ENCODE measurements at regions not wholly inside any gene's neighbourhood (a gene's known extent, or its start where the extent isn't known, plus 50 kb on each side); places are given as distances from the start of the nearest gene placed in this dataset.
"Not testable (repeated sequence)": the region's sequence is repeated elsewhere in the genome, so short reads cannot be mapped to it uniquely, and the experiment has no call there.

GRCh38 chr4:12375805-12376204, 947.1 kb upstream of the HS3ST1 start:
- H3K4me1 ChIP-seq (ENCODE audit: control insufficient read depth in 3 of 3, insufficient read depth in 3 of 3, low read length in 3 of 3): no peaks in the 10 kb centered on the region
- H3K9ac ChIP-seq (ENCODE audit: low read depth in 1 of 3, low read length in 3 of 3): no peak overlapping the region
- no peaks in the 10 kb centered on the region for H3K9me3 ChIP-seq (ENCODE audit: control insufficient read depth in 3 of 3, low read length in 3 of 3)
- no peaks in the 10 kb centered on the region for H3K36me3 ChIP-seq (ENCODE audit: control insufficient read depth in 3 of 3, insufficient read depth in 3 of 3, low read length in 3 of 3)
- no peak overlapping the region for H3K27ac ChIP-seq (ENCODE audit: low read depth, low read length)
- no peaks in the 10 kb centered on the region for H3K27me3 ChIP-seq (ENCODE audit: control insufficient read depth in 3 of 3, insufficient read depth in 3 of 3, low read length in 3 of 3)
- no peak overlapping the region for H3K4me3 ChIP-seq (ENCODE audit: low read length in 3 of 3)

- not testable (repeated sequence) for H3K9me3 ChIP-seq (ENCODE audit: control insufficient read depth in 3 of 3, low read length in 3 of 3); H3K36me3 ChIP-seq (ENCODE audit: control insufficient read depth in 3 of 3, insufficient read depth in 3 of 3, low read length in 3 of 3); H3K9ac ChIP-seq (ENCODE audit: low read depth in 1 of 3, low read length in 3 of 3); H3K4me3 ChIP-seq (ENCODE audit: low read length in 3 of 3); H3K27ac ChIP-seq (ENCODE audit: low read depth, low read length); H3K27me3 ChIP-seq (ENCODE audit: control insufficient read depth in 3 of 3, insufficient read depth in 3 of 3, low read length in 3 of 3); H3K4me1 ChIP-seq (ENCODE audit: control insufficient read depth in 3 of 3, insufficient read depth in 3 of 3, low read length in 3 of 3)
Observed at GRCh38 chr4:12365869-12366268, 937.2 kb upstream of the HS3ST1 start.

GRCh38 chr4:12360391-12360790, 931.7 kb upstream of the HS3ST1 start:
- no peak overlapping the region for H3K4me3 ChIP-seq (ENCODE audit: low read length in 3 of 3)
- H3K4me1 ChIP-seq (ENCODE audit: control insufficient read depth in 3 of 3, insufficient read depth in 3 of 3, low read length in 3 of 3): no peaks in the 10 kb centered on the region
- H3K9ac ChIP-seq (ENCODE audit: low read depth in 1 of 3, low read length in 3 of 3): no peak overlapping the region
- H3K9me3 ChIP-seq (ENCODE audit: control insufficient read depth in 3 of 3, low read length in 3 of 3): peaks cover 0 to 2% (median 0%) of the 10 kb centered on the region in 3 donors
- H3K36me3 ChIP-seq (ENCODE audit: control insufficient read depth in 3 of 3, insufficient read depth in 3 of 3, low read length in 3 of 3): no peaks in the 10 kb centered on the region
- no peak overlapping the region for H3K27ac ChIP-seq (ENCODE audit: low read depth, low read length)
- no peaks in the 10 kb centered on the region for H3K27me3 ChIP-seq (ENCODE audit: control insufficient read depth in 3 of 3, insufficient read depth in 3 of 3, low read length in 3 of 3)

- no peaks in the 10 kb centered on the region for H3K4me1 ChIP-seq (ENCODE audit: control insufficient read depth in 3 of 3, insufficient read depth in 3 of 3, low read length in 3 of 3)
- no peak overlapping the region for H3K4me3 ChIP-seq (ENCODE audit: low read length in 3 of 3)
- H3K9me3 ChIP-seq (ENCODE audit: control insufficient read depth in 3 of 3, low read length in 3 of 3): peaks cover 0 to 2% (median 0%) of the 10 kb centered on the region in 3 donors
- H3K9ac ChIP-seq (ENCODE audit: low read depth in 1 of 3, low read length in 3 of 3): no peak overlapping the region
- no peak overlapping the region for H3K27ac ChIP-seq (ENCODE audit: low read depth, low read length)
- no peaks in the 10 kb centered on the region for H3K36me3 ChIP-seq (ENCODE audit: control insufficient read depth in 3 of 3, insufficient read depth in 3 of 3, low read length in 3 of 3)
- no peaks in the 10 kb centered on the region for H3K27me3 ChIP-seq (ENCODE audit: control insufficient read depth in 3 of 3, insufficient read depth in 3 of 3, low read length in 3 of 3)
Observed at GRCh38 chr4:12359420-12359819, 930.7 kb upstream of the HS3ST1 start.

- H3K27me3 ChIP-seq (ENCODE audit: control insufficient read depth in 3 of 3, insufficient read depth in 3 of 3, low read length in 3 of 3); H3K4me1 ChIP-seq (ENCODE audit: control insufficient read depth in 3 of 3, insufficient read depth in 3 of 3, low read length in 3 of 3); H3K9me3 ChIP-seq (ENCODE audit: control insufficient read depth in 3 of 3, low read length in 3 of 3); H3K27ac ChIP-seq (ENCODE audit: low read depth, low read length); H3K36me3 ChIP-seq (ENCODE audit: control insufficient read depth in 3 of 3, insufficient read depth in 3 of 3, low read length in 3 of 3); H3K9ac ChIP-seq (ENCODE audit: low read depth in 1 of 3, low read length in 3 of 3); H3K4me3 ChIP-seq (ENCODE audit: low read length in 3 of 3): not testable (repeated sequence)
Observed at GRCh38 chr4:12333083-12333482, 904.4 kb upstream of the HS3ST1 start.

- H3K4me1 ChIP-seq (ENCODE audit: control insufficient read depth in 3 of 3, insufficient read depth in 3 of 3, low read length in 3 of 3): no peaks in the 10 kb centered on the region
- no peaks in the 10 kb centered on the region for H3K27me3 ChIP-seq (ENCODE audit: control insufficient read depth in 3 of 3, insufficient read depth in 3 of 3, low read length in 3 of 3)
Observed at GRCh38 chr4:12324965-12325364, 896.3 kb upstream of the HS3ST1 start.

GRCh38 chr4:12319765-12320164, 891.1 kb upstream of the HS3ST1 start:
- H3K9ac ChIP-seq (ENCODE audit: low read depth in 1 of 3, low read length in 3 of 3): no peak overlapping the region
- no peak overlapping the region for H3K27ac ChIP-seq (ENCODE audit: low read depth, low read length)
- H3K36me3 ChIP-seq (ENCODE audit: control insufficient read depth in 3 of 3, insufficient read depth in 3 of 3, low read length in 3 of 3): no peaks in the 10 kb centered on the region
- no peaks in the 10 kb centered on the region for H3K9me3 ChIP-seq (ENCODE audit: control insufficient read depth in 3 of 3, low read length in 3 of 3)
- no peaks in the 10 kb centered on the region for H3K4me1 ChIP-seq (ENCODE audit: control insufficient read depth in 3 of 3, insufficient read depth in 3 of 3, low read length in 3 of 3)
- no peak overlapping the region for H3K4me3 ChIP-seq (ENCODE audit: low read length in 3 of 3)
- no peaks in the 10 kb centered on the region for H3K27me3 ChIP-seq (ENCODE audit: control insufficient read depth in 3 of 3, insufficient read depth in 3 of 3, low read length in 3 of 3)

More at GRCh38 chr4:12324965-12325364, 896.3 kb upstream of the HS3ST1 start:
- Histone ChIP-seq H3K36me3 (ENCODE audit: control insufficient read depth in 3 of 3, insufficient read depth in 3 of 3, low read length in 3 of 3) (no peaks in the 10 kb centered on the region), H3K4me3 (ENCODE audit: low read length in 3 of 3) (no peak overlapping the region), H3K27ac (ENCODE audit: low read depth, low read length) (no peak overlapping the region), H3K9me3 (ENCODE audit: control insufficient read depth in 3 of 3, low read length in 3 of 3) (no peaks in the 10 kb centered on the region), H3K9ac (ENCODE audit: low read depth in 1 of 3, low read length in 3 of 3) (no peak overlapping the region)

GRCh38 chr4:12304905-12305304, 876.2 kb upstream of the HS3ST1 start:
- H3K4me1 ChIP-seq (ENCODE audit: control insufficient read depth in 3 of 3, insufficient read depth in 3 of 3, low read length in 3 of 3): no peaks in the 10 kb centered on the region
- no peaks in the 10 kb centered on the region for H3K9me3 ChIP-seq (ENCODE audit: control insufficient read depth in 3 of 3, low read length in 3 of 3)
- no peak overlapping the region for H3K4me3 ChIP-seq (ENCODE audit: low read length in 3 of 3)
- no peak overlapping the region for H3K9ac ChIP-seq (ENCODE audit: low read depth in 1 of 3, low read length in 3 of 3)
- no peaks in the 10 kb centered on the region for H3K27me3 ChIP-seq (ENCODE audit: control insufficient read depth in 3 of 3, insufficient read depth in 3 of 3, low read length in 3 of 3)
- H3K27ac ChIP-seq (ENCODE audit: low read depth, low read length): no peak overlapping the region
- H3K36me3 ChIP-seq (ENCODE audit: control insufficient read depth in 3 of 3, insufficient read depth in 3 of 3, low read length in 3 of 3): no peaks in the 10 kb centered on the region

- Histone ChIP-seq H3K36me3 (ENCODE audit: control insufficient read depth in 3 of 3, insufficient read depth in 3 of 3, low read length in 3 of 3) (no peaks in the 10 kb centered on the region), H3K9me3 (ENCODE audit: control insufficient read depth in 3 of 3, low read length in 3 of 3) (peaks cover 0 to 3% (median 0%) of the 10 kb centered on the region in 3 donors), H3K4me3 (ENCODE audit: low read length in 3 of 3) (no peak overlapping the region), H3K27ac (ENCODE audit: low read depth, low read length) (no peak overlapping the region), H3K9ac (ENCODE audit: low read depth in 1 of 3, low read length in 3 of 3) (no peak overlapping the region), H3K4me1 (ENCODE audit: control insufficient read depth in 3 of 3, insufficient read depth in 3 of 3, low read length in 3 of 3) (no peaks in the 10 kb centered on the region), H3K27me3 (ENCODE audit: control insufficient read depth in 3 of 3, insufficient read depth in 3 of 3, low read length in 3 of 3) (no peaks in the 10 kb centered on the region)
Observed at GRCh38 chr4:12296366-12296765, 867.7 kb upstream of the HS3ST1 start.

- Histone ChIP-seq H3K27ac (ENCODE audit: low read depth, low read length) (no peak overlapping the region), H3K4me3 (ENCODE audit: low read length in 3 of 3) (no peak overlapping the region), H3K4me1 (ENCODE audit: control insufficient read depth in 3 of 3, insufficient read depth in 3 of 3, low read length in 3 of 3) (no peaks in the 10 kb centered on the region)
Observed at GRCh38 chr4:12293906-12294525, 865.3 kb upstream of the HS3ST1 start.

More at GRCh38 chr4:12293906-12294525, 865.3 kb upstream of the HS3ST1 start:
- no peaks in the 10 kb centered on the region for H3K36me3 ChIP-seq (ENCODE audit: control insufficient read depth in 3 of 3, insufficient read depth in 3 of 3, low read length in 3 of 3)
- no peaks in the 10 kb centered on the region for H3K27me3 ChIP-seq (ENCODE audit: control insufficient read depth in 3 of 3, insufficient read depth in 3 of 3, low read length in 3 of 3)
- peaks cover 0 to 3% (median 0%) of the 10 kb centered on the region in 3 donors for H3K9me3 ChIP-seq (ENCODE audit: control insufficient read depth in 3 of 3, low read length in 3 of 3)
- no peak overlapping the region for H3K9ac ChIP-seq (ENCODE audit: low read depth in 1 of 3, low read length in 3 of 3)

Measured in skeletal muscle tissue (tissue), 3 donors.